MV-4-11 (cell line): ENCODE measurements at regions not wholly inside any gene's neighbourhood (a gene's known extent, or its start where the extent isn't known, plus 50 kb on each side); places are given as distances from the start of the nearest gene placed in this dataset.
"Not testable (repeated sequence)": the region's sequence is repeated elsewhere in the genome, so short reads cannot be mapped to it uniquely, and the experiment has no call there.

Experiments used
- DNase-seq: peaks from one replicate; lab custom pipeline; 2025; lab: John Stamatoyannopoulos, UW

DNA sequence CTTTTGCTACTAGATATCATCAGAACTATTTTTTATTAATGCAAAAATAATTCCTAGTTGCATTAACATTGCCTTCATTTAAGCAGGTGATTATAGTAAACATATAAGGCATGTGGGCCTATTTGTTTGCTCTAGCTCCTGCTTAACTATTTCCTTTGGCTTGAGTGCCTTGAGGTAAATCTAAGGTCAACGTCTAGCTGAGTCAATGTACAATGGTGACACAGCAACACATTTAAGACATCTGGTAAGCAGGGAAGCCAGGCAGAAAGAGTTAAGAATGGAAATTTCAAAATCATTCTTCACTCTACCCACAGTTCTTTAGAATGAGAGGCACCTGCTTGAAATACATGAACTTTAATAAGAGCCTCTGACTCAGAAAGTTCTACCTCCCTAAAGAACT, 111.9 kb upstream of the FST start:
- DNase-seq, result peak; percentile 13

- DNase-seq, result no peak
These were observed 111.3 kb upstream of the FST start for GRCh38 chr5:53368966-53369605.

- no peak for DNase-seq
These were observed 110.7 kb upstream of the FST start for GRCh38 chr5:53369681-53370080.

- DNase-seq, result no peak
These were observed 106.8 kb upstream of the FST start for GRCh38 chr5:53373451-53374158.

DNA sequence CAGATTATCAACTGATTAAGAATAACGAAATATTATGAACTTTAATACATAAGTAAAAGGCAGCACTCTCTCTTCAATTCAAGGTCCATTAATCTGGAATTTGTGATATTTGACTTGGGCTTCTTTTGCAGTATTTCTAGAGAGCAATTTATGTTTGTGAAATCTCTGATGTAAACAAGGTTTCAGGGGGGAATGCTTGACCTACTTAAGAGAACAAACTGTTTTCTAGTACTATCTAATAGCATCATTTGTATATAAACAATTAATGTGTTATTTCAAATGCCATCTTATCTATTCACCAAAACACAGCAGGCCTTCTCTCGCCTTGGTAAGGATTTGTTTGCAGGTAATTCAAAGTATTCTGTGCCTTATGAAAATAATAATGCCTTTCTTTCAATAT, 103.6 kb upstream of the FST start:
- no peak for DNase-seq

- no peak for DNase-seq
These were observed 102.2 kb upstream of the FST start for GRCh38 chr5:53378190-53378589.

- DNase-seq, result peak; percentile 28
These were observed 101.7 kb upstream of the FST start for GRCh38 chr5:53378590-53379247.

GRCh38 chr5:53386341-53386740, 94.1 kb upstream of the FST start:
- DNase-seq, result no peak

GRCh38 chr5:53389093-53389492, 91.3 kb upstream of the FST start:
- no peak for DNase-seq

GRCh38 chr5:53392073-53392472, 88.4 kb upstream of the FST start:
- DNase-seq, result peak; percentile 47

GRCh38 chr5:53394808-53395207, 85.6 kb upstream of the FST start:
- DNase-seq, result no peak

- DNase-seq, result no peak
These were observed 83.2 kb upstream of the FST start for GRCh38 chr5:53397141-53397757.

DNA sequence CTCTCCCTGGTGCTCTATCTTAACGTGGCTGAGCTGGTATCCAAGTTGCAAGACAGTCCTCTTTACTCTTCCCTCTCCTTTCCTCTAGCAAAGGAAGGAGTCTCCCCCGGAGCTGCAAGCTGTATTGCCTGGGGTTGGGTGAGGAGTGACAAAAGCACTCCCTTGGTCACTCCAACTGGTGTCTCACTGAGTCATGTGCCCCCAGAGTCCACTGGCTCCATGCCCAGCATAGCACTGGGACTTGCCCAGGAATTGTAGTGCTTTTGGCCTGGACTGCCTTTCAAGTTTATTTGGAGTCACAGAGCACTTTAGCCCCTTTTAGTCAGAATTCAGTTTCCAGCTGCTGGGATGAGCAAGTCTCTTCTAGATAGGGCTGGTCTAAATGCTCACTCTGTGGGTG, 82.6 kb upstream of the FST start:
- no peak for DNase-seq

GRCh38 chr5:53399926-53400697, 80.3 kb upstream of the FST start:
- DNase-seq, result no peak

DNA sequence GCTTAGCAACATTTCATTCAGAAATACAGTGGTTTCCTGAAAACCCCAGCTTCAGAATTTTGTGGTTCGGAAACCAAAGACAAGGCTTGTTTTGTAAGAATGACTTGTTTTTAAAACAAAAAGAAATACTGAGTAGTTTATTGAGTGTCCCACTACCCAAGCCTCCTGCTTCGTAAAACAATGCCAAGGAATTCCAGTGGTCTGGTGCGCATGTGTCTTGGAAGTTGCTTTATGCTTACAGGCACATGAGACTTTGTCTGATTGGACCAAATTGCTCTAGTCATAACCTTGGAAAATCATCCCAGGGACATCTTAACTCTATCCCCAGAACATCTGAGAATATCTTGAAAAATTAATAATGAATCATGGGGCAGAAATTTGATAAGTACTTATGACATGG, 77.1 kb upstream of the FST start:
- DNase-seq, result no peak

DNA sequence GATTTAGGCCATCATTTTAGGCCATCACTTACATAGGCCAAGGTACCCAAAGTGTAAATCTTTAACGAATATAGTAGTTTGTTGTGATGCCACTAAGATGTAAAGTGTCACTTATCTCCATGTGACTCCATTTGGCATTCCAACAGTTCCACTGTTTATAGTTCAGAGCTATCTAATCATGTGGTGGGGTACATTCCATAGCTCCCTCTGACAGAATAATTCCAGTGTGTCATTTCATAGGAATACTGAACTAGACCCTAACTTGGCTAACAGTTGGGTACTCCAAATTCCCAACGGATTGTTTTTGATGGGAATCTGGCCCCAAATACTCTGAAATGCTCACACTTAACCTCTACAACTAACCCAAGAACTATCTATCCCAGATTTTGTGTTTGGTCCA, 76.7 kb upstream of the FST start:
- DNase-seq, result no peak

DNA sequence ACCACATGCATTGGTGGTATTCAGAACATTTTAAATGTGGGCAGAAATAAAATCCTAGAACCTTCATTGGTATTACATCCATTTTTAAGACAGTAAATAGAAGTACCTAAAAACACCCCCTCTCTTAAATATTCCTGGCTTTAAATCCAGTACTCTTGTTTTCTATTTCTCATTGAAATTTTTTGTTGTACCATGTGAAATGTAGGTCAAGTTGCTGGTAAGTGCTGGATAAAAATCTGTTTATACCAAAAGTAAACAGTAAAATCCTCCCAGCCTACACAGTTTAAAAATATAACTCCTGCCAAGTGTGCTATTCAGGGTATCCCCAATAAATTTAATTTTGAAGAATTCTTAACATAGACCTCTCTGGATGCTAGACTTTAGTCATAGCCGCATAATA, 75.0 kb upstream of the FST start:
- DNase-seq, result no peak

- no peak for DNase-seq
These were observed 73.7 kb upstream of the FST start for GRCh38 chr5:53406630-53407316.

- DNase-seq, result no peak
These were observed 73.1 kb upstream of the FST start for GRCh38 chr5:53407373-53407772.

- DNase-seq, result no peak
These were observed 69.0 kb upstream of the FST start for GRCh38 chr5:53411388-53411787.

GRCh38 chr5:53412499-53412898, 67.9 kb upstream of the FST start:
- not testable (repeated sequence) for DNase-seq
